ENCODE measurements at regions not wholly inside any gene's neighbourhood (a gene's known extent, or its start where the extent isn't known, plus 50 kb on each side); places are given as distances from the start of the nearest gene placed in this dataset.

DNA sequence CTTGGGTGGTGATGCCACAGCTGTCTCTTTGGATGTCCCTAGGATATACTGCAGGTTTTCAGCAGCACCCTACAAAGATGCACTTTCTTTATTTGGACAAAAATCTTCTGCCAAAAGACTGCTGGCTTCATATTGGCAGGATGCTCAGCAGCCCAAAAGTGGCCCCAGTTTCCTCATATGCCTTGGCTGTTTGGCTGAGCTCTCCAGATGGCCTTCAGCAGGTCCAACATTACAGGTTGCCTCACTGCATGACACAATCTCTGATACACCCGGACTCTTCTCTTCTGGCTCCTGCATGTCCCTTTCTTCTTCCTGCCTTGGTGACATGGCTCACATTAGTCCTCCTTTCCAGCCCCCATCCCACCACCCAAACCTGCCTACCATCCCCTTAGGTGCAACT lies 323.7 kb upstream of the CDH4 start (continued):
- TF ChIP-seq, protein P1, sequence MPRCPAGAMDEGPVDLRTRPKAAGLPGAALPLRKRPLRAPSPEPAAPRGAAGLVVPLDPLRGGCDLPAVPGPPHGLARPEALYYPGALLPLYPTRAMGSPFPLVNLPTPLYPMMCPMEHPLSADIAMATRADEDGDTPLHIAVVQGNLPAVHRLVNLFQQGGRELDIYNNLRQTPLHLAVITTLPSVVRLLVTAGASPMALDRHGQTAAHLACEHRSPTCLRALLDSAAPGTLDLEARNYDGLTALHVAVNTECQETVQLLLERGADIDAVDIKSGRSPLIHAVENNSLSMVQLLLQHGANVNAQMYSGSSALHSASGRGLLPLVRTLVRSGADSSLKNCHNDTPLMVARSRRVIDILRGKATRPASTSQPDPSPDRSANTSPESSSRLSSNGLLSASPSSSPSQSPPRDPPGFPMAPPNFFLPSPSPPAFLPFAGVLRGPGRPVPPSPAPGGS (IDR thresholded peaks at IDR 0.05): no peak

DNA sequence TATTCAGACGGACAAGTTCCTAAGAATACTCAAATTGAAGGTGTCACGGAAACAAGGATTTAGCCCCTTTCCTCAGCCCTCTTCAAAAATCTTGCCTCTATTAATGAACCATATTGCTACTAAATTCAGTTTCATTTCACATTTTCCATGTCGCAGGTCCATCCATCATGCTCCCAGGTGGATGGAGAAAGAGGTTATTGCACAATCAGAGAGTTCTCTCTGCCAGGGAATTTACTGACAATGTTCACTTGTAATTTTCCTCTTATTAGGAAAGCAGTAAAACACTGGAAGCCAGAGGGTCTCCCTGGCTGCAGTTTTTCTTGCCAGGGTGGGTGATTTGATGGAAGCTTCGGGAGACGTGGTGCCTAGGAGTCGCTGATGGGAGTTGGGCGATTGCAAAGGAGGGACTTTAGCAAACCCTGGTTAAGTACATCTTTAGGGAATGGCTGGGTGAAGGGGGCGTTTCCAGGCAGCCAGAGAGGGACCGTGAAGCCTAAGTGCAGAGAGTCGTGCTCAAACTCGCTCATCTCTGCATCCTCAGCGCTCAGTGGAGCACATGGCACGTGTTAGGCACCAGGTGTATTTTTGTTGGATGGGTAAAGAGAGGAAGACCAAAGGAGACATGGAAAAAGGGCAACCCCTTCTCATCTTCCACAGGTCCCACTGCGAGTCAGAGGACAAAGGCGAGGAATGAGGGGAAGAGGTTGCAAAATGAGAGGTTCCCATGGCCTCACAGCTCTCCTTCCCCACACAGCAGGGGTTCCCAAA lies 321.9 kb upstream of the CDH4 start:
- no peaks in the 10 kb centered on the region for H3K9me3 ChIP-seq
- no peak overlapping the region for H3K27ac ChIP-seq
- DNase-seq (ENCODE audit: low read depth in 1 of 2, low spot score in 1 of 2) (no peak), ATAC-seq (no peak), FAIRE-seq (no peak)
- no peak overlapping the region for H3K4me3 ChIP-seq
- no peaks in the 10 kb centered on the region for H3K4me1 ChIP-seq
- WGBS (ENCODE audit: missing lambda C conversion rate): 7% methylated on average over 15 of the region's 15 CpGs
- no peak for TF ChIP-seq MAZ (IDR thresholded peaks at IDR 0.05; ENCODE audit: borderline replicate concordance, low read depth, low read length)
- peak in 1 of 2 experiments; percentile 47; a peak in 3 of 4 replicates for TF ChIP-seq CEBPB (IDR thresholded peaks at IDR 0.05)
- ChIA-PET CTCF (no interaction called here), POLR2A (no interaction called here)
- no peak overlapping the region for H3K4me2 ChIP-seq

- ATAC-seq (no peak), FAIRE-seq (no peak), DNase-seq (ENCODE audit: low read depth in 1 of 2, low spot score in 1 of 2) (no peak)
- Histone ChIP-seq H3K4me2 (no peak overlapping the region), H3K27ac (no peak overlapping the region), H3K4me3 (no peak overlapping the region), H3K4me1 (no peaks in the 10 kb centered on the region), H3K9me3 (no peaks in the 10 kb centered on the region)
- whole genome bisulfite sequencing (ENCODE audit: missing lambda C conversion rate): 1% methylated on average over 4 of the region's 4 CpGs
- ChIA-PET CTCF (interaction anchor here (1.0 kb wide), 1 partner anchor 19 kb away, joined by 3 read pairs; no protein-coding TSS in a partner anchor), POLR2A (no interaction called here)
- TF ChIP-seq HOXB13 (CRISPR knock-in tag; IDR thresholded peaks at IDR 0.05; ENCODE audit: low read depth) (no peak), HDAC2 (IDR thresholded peaks at IDR 0.05) (no peak), ZC3H11A (IDR thresholded peaks at IDR 0.05) (no peak), RCOR1 (IDR thresholded peaks at IDR 0.05; ENCODE audit: low read depth, low read length) (no peak), RNF2 (IDR thresholded peaks at IDR 0.05; ENCODE audit: borderline replicate concordance, low read depth) (no peak), NR3C1 (IDR thresholded peaks at IDR 0.05) (no peak), JUNB (IDR thresholded peaks at IDR 0.05) (no peak)
- TF ChIP-seq, protein P2, sequence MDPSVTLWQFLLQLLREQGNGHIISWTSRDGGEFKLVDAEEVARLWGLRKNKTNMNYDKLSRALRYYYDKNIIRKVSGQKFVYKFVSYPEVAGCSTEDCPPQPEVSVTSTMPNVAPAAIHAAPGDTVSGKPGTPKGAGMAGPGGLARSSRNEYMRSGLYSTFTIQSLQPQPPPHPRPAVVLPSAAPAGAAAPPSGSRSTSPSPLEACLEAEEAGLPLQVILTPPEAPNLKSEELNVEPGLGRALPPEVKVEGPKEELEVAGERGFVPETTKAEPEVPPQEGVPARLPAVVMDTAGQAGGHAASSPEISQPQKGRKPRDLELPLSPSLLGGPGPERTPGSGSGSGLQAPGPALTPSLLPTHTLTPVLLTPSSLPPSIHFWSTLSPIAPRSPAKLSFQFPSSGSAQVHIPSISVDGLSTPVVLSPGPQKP (IDR thresholded peaks at IDR 0.05; ENCODE audit: low read depth, low read length): no peak
- TF ChIP-seq, protein P3, sequence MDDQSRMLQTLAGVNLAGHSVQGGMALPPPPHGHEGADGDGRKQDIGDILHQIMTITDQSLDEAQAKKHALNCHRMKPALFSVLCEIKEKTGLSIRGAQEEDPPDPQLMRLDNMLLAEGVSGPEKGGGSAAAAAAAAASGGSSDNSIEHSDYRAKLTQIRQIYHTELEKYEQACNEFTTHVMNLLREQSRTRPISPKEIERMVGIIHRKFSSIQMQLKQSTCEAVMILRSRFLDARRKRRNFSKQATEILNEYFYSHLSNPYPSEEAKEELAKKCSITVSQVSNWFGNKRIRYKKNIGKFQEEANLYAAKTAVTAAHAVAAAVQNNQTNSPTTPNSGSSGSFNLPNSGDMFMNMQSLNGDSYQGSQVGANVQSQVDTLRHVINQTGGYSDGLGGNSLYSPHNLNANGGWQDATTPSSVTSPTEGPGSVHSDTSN (IDR thresholded peaks at IDR 0.05): no peak
These were observed 320.4 kb upstream of the CDH4 start for GRCh38 chr20:60931696-60932095.

DNA sequence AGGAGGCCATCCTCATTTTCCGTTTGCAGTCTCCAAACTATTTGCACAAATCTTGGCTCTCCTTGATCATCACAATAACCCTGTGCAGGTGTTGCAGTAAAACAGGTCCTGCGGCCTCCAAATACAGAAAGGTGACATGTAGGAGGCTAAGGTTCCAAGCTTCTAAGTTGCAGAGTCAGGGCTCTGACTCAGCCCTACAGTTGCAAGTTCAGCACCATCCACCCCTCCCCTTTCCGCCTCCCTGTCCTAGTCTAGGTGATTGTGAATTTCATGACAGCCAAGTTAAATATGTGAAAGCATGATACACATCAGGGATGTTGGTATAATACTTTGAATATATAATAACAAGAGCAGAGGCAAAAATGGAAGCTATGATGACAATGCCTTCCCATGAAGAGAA lies 317.3 kb upstream of the CDH4 start:
- Histone ChIP-seq H3K4me3 (no peak overlapping the region), H3K4me2 (no peak overlapping the region), H3K9me3 (no peaks in the 10 kb centered on the region), H3K4me1 (no peaks in the 10 kb centered on the region), H3K27ac (no peak overlapping the region)
- 18% methylated on average over 3 of the region's 3 CpGs for WGBS (ENCODE audit: missing lambda C conversion rate)
- no peak for FAIRE-seq
- ATAC-seq: no peak
- ChIA-PET POLR2A (no interaction called here), CTCF (interaction anchor here (1.0 to 1.8 kb wide), 2 partner anchors 15 to 16 kb away, joined by 3 to 4 read pairs; no protein-coding TSS in a partner anchor)
- no peak for DNase-seq (ENCODE audit: low read depth in 1 of 2, low spot score in 1 of 2)
- TF ChIP-seq RARB (CRISPR knock-in tag; IDR thresholded peaks at IDR 0.05) (no peak), RNF2 (IDR thresholded peaks at IDR 0.05; ENCODE audit: borderline replicate concordance, low read depth) (no peak)

GRCh38 chr20:60935971-60936370 lies 316.1 kb upstream of the CDH4 start:
- ATAC-seq (peak; percentile 55 to 79; a peak in 3 of 6 replicates), FAIRE-seq (no peak), DNase-seq (ENCODE audit: low read depth in 1 of 2, low spot score in 1 of 2) (peak in 1 of 2 experiments; percentile 16)
- 23% methylated on average over 8 of the region's 8 CpGs for WGBS (ENCODE audit: missing lambda C conversion rate)
- Histone ChIP-seq H3K4me1 (no peaks in the 10 kb centered on the region), H3K4me3 (no peak overlapping the region), H3K27ac (no peak overlapping the region), H3K4me2 (no peak overlapping the region), H3K9me3 (no peaks in the 10 kb centered on the region)
- ChIA-PET CTCF (interaction anchor here (0.8 to 1.3 kb wide), 5 partner anchors 8 to 725 kb away, joined by 3 to 4 read pairs (median 3); no protein-coding TSS in a partner anchor), POLR2A (no interaction called here)
- TF ChIP-seq MAX (IDR thresholded peaks at IDR 0.05) (no peak), E2F6 (IDR thresholded peaks at IDR 0.05; ENCODE audit: borderline replicate concordance, low read depth) (no peak), FOSB (CRISPR knock-in tag; IDR thresholded peaks at IDR 0.05) (no peak), MAZ (IDR thresholded peaks at IDR 0.05; ENCODE audit: borderline replicate concordance, low read depth, low read length) (no peak)
- TF ChIP-seq, protein P4, sequence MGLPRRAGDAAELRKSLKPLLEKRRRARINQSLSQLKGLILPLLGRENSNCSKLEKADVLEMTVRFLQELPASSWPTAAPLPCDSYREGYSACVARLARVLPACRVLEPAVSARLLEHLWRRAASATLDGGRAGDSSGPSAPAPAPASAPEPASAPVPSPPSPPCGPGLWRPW (IDR thresholded peaks at IDR 0.05): no peak
- TF ChIP-seq, protein P5, sequence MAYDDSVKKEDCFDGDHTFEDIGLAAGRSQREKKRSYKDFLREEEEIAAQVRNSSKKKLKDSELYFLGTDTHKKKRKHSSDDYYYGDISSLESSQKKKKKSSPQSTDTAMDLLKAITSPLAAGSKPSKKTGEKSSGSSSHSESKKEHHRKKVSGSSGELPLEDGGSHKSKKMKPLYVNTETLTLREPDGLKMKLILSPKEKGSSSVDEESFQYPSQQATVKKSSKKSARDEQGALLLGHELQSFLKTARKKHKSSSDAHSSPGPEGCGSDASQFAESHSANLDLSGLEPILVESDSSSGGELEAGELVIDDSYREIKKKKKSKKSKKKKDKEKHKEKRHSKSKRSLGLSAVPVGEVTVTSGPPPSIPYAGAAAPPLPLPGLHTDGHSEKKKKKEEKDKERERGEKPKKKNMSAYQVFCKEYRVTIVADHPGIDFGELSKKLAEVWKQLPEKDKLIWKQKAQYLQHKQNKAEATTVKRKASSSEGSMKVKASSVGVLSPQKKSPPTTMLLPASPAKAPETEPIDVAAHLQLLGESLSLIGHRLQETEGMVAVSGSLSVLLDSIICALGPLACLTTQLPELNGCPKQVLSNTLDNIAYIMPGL (CRISPR knock-in tag; IDR thresholded peaks at IDR 0.05; ENCODE audit: borderline replicate concordance): no peak
